Neural progenitor cell (in vitro differentiated cells): ENCODE measurements at regions not wholly inside any gene's neighbourhood (a gene's known extent, or its start where the extent isn't known, plus 50 kb on each side); places are given as distances from the start of the nearest gene placed in this dataset.

Source experiments
- EZH2phosphoT487 ChIP-seq: fragments of 200-600 bp; sonication (generic); IDR thresholded peaks from 2 replicates; pipeline ENCODE4 v1.6.1; 2017; ENCODE audit warnings: antibody characterized with exemption
- TF ChIP-seq, protein P1 (sequence below): fragments of 200-600 bp; sonication (generic); IDR thresholded peaks from 2 replicates; pipeline ENCODE4 v1.5.1; 2017; ENCODE audit warnings: antibody characterized with exemption, mild to moderate bottlenecking

DNA sequence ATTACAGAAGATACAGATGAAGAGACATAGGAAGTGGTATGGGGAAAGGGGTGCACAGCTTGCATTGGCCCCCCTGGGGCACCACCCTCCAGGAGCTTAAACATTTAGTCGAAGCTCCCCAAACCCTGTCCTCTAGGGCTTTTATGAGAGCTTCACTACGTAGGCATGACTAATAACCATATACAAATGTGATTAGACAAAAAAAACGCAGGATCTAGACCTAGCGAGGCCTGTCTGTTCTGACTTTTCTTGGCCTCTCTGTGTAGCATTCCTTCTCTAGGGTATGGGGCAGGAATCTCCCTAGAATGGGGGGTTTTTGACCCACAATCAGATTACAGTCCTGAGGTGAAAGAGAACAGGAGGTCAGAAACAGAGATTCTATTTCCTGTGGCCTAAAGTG lies 293.7 kb upstream of the GALNTL6 start:
- TF ChIP-seq, protein P1, sequence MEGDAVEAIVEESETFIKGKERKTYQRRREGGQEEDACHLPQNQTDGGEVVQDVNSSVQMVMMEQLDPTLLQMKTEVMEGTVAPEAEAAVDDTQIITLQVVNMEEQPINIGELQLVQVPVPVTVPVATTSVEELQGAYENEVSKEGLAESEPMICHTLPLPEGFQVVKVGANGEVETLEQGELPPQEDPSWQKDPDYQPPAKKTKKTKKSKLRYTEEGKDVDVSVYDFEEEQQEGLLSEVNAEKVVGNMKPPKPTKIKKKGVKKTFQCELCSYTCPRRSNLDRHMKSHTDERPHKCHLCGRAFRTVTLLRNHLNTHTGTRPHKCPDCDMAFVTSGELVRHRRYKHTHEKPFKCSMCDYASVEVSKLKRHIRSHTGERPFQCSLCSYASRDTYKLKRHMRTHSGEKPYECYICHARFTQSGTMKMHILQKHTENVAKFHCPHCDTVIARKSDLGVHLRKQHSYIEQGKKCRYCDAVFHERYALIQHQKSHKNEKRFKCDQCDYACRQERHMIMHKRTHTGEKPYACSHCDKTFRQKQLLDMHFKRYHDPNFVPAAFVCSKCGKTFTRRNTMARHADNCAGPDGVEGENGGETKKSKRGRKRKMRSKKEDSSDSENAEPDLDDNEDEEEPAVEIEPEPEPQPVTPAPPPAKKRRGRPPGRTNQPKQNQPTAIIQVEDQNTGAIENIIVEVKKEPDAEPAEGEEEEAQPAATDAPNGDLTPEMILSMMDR: no peak
- TF ChIP-seq EZH2phosphoT487: no peak
